Keratinocyte (primary cell): ENCODE measurements at regions not wholly inside any gene's neighbourhood (a gene's known extent, or its start where the extent isn't known, plus 50 kb on each side); places are given as distances from the start of the nearest gene placed in this dataset.

Source experiments
- DNase-seq: peaks from one replicate; pipeline ENCODE4 v3.0.0-alpha.2; 2011; ENCODE audit warnings: low read depth, missing footprints, low spot score
- FAIRE-seq: peaks from 2 replicates; lab custom pipeline; 2011; peaks lifted over from hg19 to GRCh38; lab: Jason Lieb, UNC
- H2AFZ ChIP-seq: 2 replicates; pipeline ENCODE4 v1.6.0; 2012; ENCODE audit warnings: low read length, control low read depth, inconsistent platforms; ENCODE audit not compliant: control insufficient read depth
- H3K27ac ChIP-seq: 2 replicates; pipeline ENCODE4 v1.5.1; 2011; ENCODE audit warnings: low read length; ENCODE audit not compliant: control insufficient read depth, insufficient read depth
- H3K27me3 ChIP-seq: 3 replicates; pipeline ENCODE4 v1.6.0; 2011; ENCODE audit warnings: low read length; ENCODE audit not compliant: control insufficient read depth, insufficient read depth; ENCODE audit errors: extremely low read depth
- H3K36me3 ChIP-seq, 2 experiments: 2 replicates in 1 of 2; 3 replicates in 1 of 2; pipeline ENCODE4 v1.5.1; 2011; ENCODE audit warnings: low read length in 2 of 2, mild to moderate bottlenecking in 1 of 2; ENCODE audit not compliant: control insufficient read depth in 2 of 2, insufficient read depth in 2 of 2; ENCODE audit errors: extremely low read depth in 1 of 2
- H3K4me1 ChIP-seq: 3 replicates; pipeline ENCODE4 v1.5.1; 2011; ENCODE audit warnings: low read length; ENCODE audit not compliant: control insufficient read depth, insufficient read depth; ENCODE audit errors: extremely low read depth
- H3K4me2 ChIP-seq: 3 replicates; pipeline ENCODE4 v1.6.0; 2011; ENCODE audit warnings: low read depth, low read length; ENCODE audit not compliant: control insufficient read depth, insufficient read depth; ENCODE audit errors: extremely low read depth
- H3K4me3 ChIP-seq, 3 experiments: fragments of 200-600 bp in 1 of 3; sonication (generic) in 1 of 3; 2 replicates in 2 of 3; 3 replicates in 1 of 3; pipeline ENCODE4 v1.5.1; 2011 to 2016; ENCODE audit warnings: low read length in 3 of 3, mild to moderate bottlenecking in 3 of 3, control low read depth in 2 of 3, inconsistent platforms in 1 of 3, low read depth in 1 of 3, mixed read lengths in 1 of 3, mixed run types in 1 of 3, moderate library complexity in 1 of 3; ENCODE audit not compliant: control insufficient read depth in 2 of 3, insufficient read depth in 2 of 3; ENCODE audit errors: extremely low read depth in 1 of 3
- H3K79me2 ChIP-seq: 2 replicates; pipeline ENCODE4 v1.6.0; 2012; ENCODE audit warnings: low read length; ENCODE audit not compliant: control insufficient read depth, insufficient read depth
- H3K9ac ChIP-seq: 3 replicates; pipeline ENCODE4 v1.6.0; 2011; ENCODE audit warnings: low read length; ENCODE audit not compliant: control insufficient read depth, insufficient read depth; ENCODE audit errors: extremely low read depth
- H3K9me1 ChIP-seq: 3 replicates; pipeline ENCODE4 v1.6.0; 2011; ENCODE audit warnings: low read length; ENCODE audit not compliant: control insufficient read depth, insufficient read depth; ENCODE audit errors: extremely low read depth
- H3K9me3 ChIP-seq: 2 replicates; pipeline ENCODE4 v1.5.1; 2012; ENCODE audit warnings: low read depth, low read length; ENCODE audit not compliant: control insufficient read depth
- H4K20me1 ChIP-seq: 3 replicates; pipeline ENCODE4 v1.6.0; 2011; ENCODE audit warnings: low read length; ENCODE audit not compliant: control insufficient read depth, insufficient read depth; ENCODE audit errors: extremely low read depth
- CTCF ChIP-seq, 3 experiments: IDR thresholded peaks in 1 of 3; conservative IDR thresholded peaks in 1 of 3; optimal IDR thresholded peaks in 1 of 3; 2 replicates in 2 of 3; 3 replicates in 1 of 3; pipeline versions ENCODE3 to v1.5.1; 2011; ENCODE audit warnings: low read length in 3 of 3, mild to moderate bottlenecking in 3 of 3, moderate library complexity in 2 of 3, control low read depth in 1 of 3, inconsistent platforms in 1 of 3; ENCODE audit not compliant: insufficient read depth in 2 of 3; ENCODE audit errors: extremely low read depth in 1 of 3
- EZH2 ChIP-seq: IDR thresholded peaks from one replicate; pipeline ENCODE4 v1.6.1; 2012; ENCODE audit warnings: inconsistent platforms, mild to moderate bottlenecking, low read length, moderate library complexity
- dilution Hi-C: fragments of 300-500 bp; cut with MboI; formaldehyde crosslinking; loops from one replicate; pipeline ENCODE4 v1.7.0; 2020; ENCODE audit warnings: low sequenced_read_pairs; ENCODE audit not compliant: extremely low pct_ligation_motif_present

- H3K79me2 ChIP-seq: no peaks in the 10 kb centered on the region
- FAIRE-seq: no peak
- H3K4me3 ChIP-seq: no peak overlapping the region
- H3K9me1 ChIP-seq: no peaks in the 10 kb centered on the region
- H3K4me2 ChIP-seq: no peak overlapping the region
- H3K27ac ChIP-seq: no peak overlapping the region
- no peaks in the 10 kb centered on the region for H3K36me3 ChIP-seq
- H2AFZ ChIP-seq: no peak overlapping the region
- dilution Hi-C loops: no loop called here
- no peaks in the 10 kb centered on the region for H3K27me3 ChIP-seq
- no peak overlapping the region for H3K9ac ChIP-seq
- no peak for DNase-seq
- no peak for TF ChIP-seq EZH2
- no peak for TF ChIP-seq CTCF (optimal IDR thresholded peaks at IDR 0.05 in 1 of 3, IDR thresholded peaks at IDR 0.05 in 1 of 3, conservative IDR thresholded peaks at IDR 0.05 in 1 of 3; ENCODE audit: extremely low read depth in 1 of 3, insufficient read depth in 2 of 3, low read length in 3 of 3)
- H3K4me1 ChIP-seq: no peaks in the 10 kb centered on the region
- H4K20me1 ChIP-seq: no peaks in the 10 kb centered on the region
- no peaks in the 10 kb centered on the region for H3K9me3 ChIP-seq
These were observed 588.9 kb downstream of the NR2F1-AS1 start for GRCh38 chr5:92992073-92992472.

GRCh38 chr5:92991581-92992067, 589.4 kb downstream of the NR2F1-AS1 start:
- no peaks in the 10 kb centered on the region for H3K9me1 ChIP-seq
- no peak overlapping the region for H3K4me2 ChIP-seq
- FAIRE-seq: no peak
- H3K4me1 ChIP-seq: no peaks in the 10 kb centered on the region
- H4K20me1 ChIP-seq: no peaks in the 10 kb centered on the region
- TF ChIP-seq EZH2: no peak
- no peak for TF ChIP-seq CTCF (optimal IDR thresholded peaks at IDR 0.05 in 1 of 3, IDR thresholded peaks at IDR 0.05 in 1 of 3, conservative IDR thresholded peaks at IDR 0.05 in 1 of 3; ENCODE audit: extremely low read depth in 1 of 3, insufficient read depth in 2 of 3, low read length in 3 of 3)
- dilution Hi-C loops: no loop called here
- no peak overlapping the region for H3K9ac ChIP-seq
- no peaks in the 10 kb centered on the region for H3K9me3 ChIP-seq
- no peak overlapping the region for H3K4me3 ChIP-seq
- DNase-seq: no peak
- no peak overlapping the region for H3K27ac ChIP-seq
- H3K79me2 ChIP-seq: no peaks in the 10 kb centered on the region
- no peaks in the 10 kb centered on the region for H3K36me3 ChIP-seq
- no peak overlapping the region for H2AFZ ChIP-seq
- no peaks in the 10 kb centered on the region for H3K27me3 ChIP-seq
